HCT116 (cell line): ENCODE measurements at regions not wholly inside any gene's neighbourhood (a gene's known extent, or its start where the extent isn't known, plus 50 kb on each side); places are given as distances from the start of the nearest gene placed in this dataset.

Experiments
- CEBPB ChIP-seq: IDR thresholded peaks from 2 replicates; pipeline ENCODE4 v1.6.1; 2012; ENCODE audit warnings: low read depth
- EGR1 ChIP-seq: IDR thresholded peaks from 2 replicates; pipeline ENCODE4 v1.6.1; 2012; ENCODE audit warnings: low read depth
- EZH2 ChIP-seq: fragments of 200-600 bp; sonication (generic); IDR thresholded peaks from 2 replicates; pipeline ENCODE4 v1.6.1; 2017; ENCODE audit warnings: antibody characterized with exemption, mixed run types
- EZH2phosphoT487 ChIP-seq: fragments of 200-600 bp; IDR thresholded peaks from 2 replicates; pipeline ENCODE4 v1.6.1; 2018; ENCODE audit warnings: antibody characterized with exemption, borderline replicate concordance
- POLR2A ChIP-seq: IDR thresholded peaks from 2 replicates; pipeline ENCODE4 v1.7.0; 2011; ENCODE audit warnings: borderline replicate concordance; ENCODE audit not compliant: insufficient read depth, insufficient read length; ENCODE audit errors: extremely low read depth
- RAD21 ChIP-seq: IDR thresholded peaks from 2 replicates; pipeline ENCODE4 v1.6.1; 2012; ENCODE audit warnings: low read depth, mild to moderate bottlenecking
- SIN3A ChIP-seq: IDR thresholded peaks from 2 replicates; pipeline ENCODE4 v1.6.1; 2012; ENCODE audit warnings: low read depth
- SP1 ChIP-seq: IDR thresholded peaks from 2 replicates; pipeline ENCODE4 v1.6.1; 2012; ENCODE audit warnings: low read depth
- TCF7L2 ChIP-seq: IDR thresholded peaks from 2 replicates; pipeline ENCODE4 v1.7.0; 2011; ENCODE audit warnings: borderline replicate concordance, inconsistent platforms; ENCODE audit not compliant: insufficient read depth, insufficient read length; ENCODE audit errors: extremely low read depth
- YY1 ChIP-seq: IDR thresholded peaks from 2 replicates; pipeline ENCODE4 v1.6.1; 2011; ENCODE audit warnings: low read length, low read depth, moderate library complexity, mild to moderate bottlenecking; ENCODE audit not compliant: insufficient replicate concordance; ENCODE audit errors: extremely low read depth
- ZFX ChIP-seq: fragments of 450-650 bp; IDR thresholded peaks from 2 replicates; pipeline ENCODE4 v1.6.1; 2017
- TF ChIP-seq, protein P1 (sequence below), 3 experiments: fragments of 200-600 bp in 1 of 3; sonication (generic) in 1 of 3; IDR thresholded peaks in 2 of 3; conservative IDR thresholded peaks in 1 of 3; 2 replicates each; pipeline ENCODE4 v1.5.1; 2012 to 2017; ENCODE audit warnings: low read depth in 2 of 3, low read length in 2 of 3, antibody characterized with exemption in 1 of 3, borderline replicate concordance in 1 of 3, control low read depth in 1 of 3, mild to moderate bottlenecking in 1 of 3, mixed read lengths in 1 of 3, mixed run types in 1 of 3, moderate library complexity in 1 of 3; ENCODE audit not compliant: insufficient read depth in 1 of 3
- TF ChIP-seq, protein P2 (sequence below): IDR thresholded peaks from 2 replicates; pipeline ENCODE4 v1.6.1; 2012
- TF ChIP-seq, protein P3 (sequence below): IDR thresholded peaks from 2 replicates; pipeline ENCODE4 v1.6.1; 2011; ENCODE audit warnings: mild to moderate bottlenecking, low read length, moderate library complexity; ENCODE audit not compliant: insufficient replicate concordance; ENCODE audit errors: extremely low read depth

DNA sequence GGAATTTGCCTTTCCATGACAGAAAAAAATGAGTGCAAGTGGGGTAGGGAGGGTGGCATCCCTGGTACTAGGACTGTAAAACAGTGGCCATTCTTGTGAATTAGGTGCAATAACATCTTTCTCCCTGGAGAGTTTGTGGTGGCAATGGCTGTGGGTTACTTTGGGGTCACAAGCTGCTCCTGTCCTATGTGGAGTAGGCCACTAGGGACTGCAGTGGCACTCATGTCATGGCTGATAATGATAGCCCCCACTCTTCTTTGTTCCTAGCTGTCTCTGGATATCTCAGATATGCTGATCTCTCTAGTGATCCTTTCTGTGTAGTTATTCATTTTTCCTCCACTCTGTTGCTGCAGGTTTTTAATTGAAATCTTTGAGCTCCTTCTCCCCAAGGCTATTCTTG lies 270.5 kb upstream of the CHORDC1 start:
- TF ChIP-seq POLR2A (no peak), SIN3A (no peak), CEBPB (no peak), EZH2 (no peak), EGR1 (no peak), EZH2phosphoT487 (no peak), RAD21 (no peak), SP1 (no peak), TCF7L2 (no peak), ZFX (no peak), YY1 (no peak)
- TF ChIP-seq, protein P1, sequence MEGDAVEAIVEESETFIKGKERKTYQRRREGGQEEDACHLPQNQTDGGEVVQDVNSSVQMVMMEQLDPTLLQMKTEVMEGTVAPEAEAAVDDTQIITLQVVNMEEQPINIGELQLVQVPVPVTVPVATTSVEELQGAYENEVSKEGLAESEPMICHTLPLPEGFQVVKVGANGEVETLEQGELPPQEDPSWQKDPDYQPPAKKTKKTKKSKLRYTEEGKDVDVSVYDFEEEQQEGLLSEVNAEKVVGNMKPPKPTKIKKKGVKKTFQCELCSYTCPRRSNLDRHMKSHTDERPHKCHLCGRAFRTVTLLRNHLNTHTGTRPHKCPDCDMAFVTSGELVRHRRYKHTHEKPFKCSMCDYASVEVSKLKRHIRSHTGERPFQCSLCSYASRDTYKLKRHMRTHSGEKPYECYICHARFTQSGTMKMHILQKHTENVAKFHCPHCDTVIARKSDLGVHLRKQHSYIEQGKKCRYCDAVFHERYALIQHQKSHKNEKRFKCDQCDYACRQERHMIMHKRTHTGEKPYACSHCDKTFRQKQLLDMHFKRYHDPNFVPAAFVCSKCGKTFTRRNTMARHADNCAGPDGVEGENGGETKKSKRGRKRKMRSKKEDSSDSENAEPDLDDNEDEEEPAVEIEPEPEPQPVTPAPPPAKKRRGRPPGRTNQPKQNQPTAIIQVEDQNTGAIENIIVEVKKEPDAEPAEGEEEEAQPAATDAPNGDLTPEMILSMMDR (IDR thresholded peaks at IDR 0.05 in 2 of 3, conservative IDR thresholded peaks at IDR 0.05 in 1 of 3; ENCODE audit: borderline replicate concordance in 1 of 3, insufficient read depth in 1 of 3, low read depth in 2 of 3, low read length in 2 of 3), result no peak
- TF ChIP-seq, protein P2, sequence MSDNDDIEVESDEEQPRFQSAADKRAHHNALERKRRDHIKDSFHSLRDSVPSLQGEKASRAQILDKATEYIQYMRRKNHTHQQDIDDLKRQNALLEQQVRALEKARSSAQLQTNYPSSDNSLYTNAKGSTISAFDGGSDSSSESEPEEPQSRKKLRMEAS, result no peak
- TF ChIP-seq, protein P3, sequence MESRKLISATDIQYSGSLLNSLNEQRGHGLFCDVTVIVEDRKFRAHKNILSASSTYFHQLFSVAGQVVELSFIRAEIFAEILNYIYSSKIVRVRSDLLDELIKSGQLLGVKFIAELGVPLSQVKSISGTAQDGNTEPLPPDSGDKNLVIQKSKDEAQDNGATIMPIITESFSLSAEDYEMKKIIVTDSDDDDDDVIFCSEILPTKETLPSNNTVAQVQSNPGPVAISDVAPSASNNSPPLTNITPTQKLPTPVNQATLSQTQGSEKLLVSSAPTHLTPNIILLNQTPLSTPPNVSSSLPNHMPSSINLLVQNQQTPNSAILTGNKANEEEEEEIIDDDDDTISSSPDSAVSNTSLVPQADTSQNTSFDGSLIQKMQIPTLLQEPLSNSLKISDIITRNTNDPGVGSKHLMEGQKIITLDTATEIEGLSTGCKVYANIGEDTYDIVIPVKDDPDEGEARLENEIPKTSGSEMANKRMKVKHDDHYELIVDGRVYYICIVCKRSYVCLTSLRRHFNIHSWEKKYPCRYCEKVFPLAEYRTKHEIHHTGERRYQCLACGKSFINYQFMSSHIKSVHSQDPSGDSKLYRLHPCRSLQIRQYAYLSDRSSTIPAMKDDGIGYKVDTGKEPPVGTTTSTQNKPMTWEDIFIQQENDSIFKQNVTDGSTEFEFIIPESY, result no peak
